GM21529 (cell line): ENCODE measurements at regions not wholly inside any gene's neighbourhood (a gene's known extent, or its start where the extent isn't known, plus 50 kb on each side); places are given as distances from the start of the nearest gene placed in this dataset.
"Not testable (repeated sequence)": the region's sequence is repeated elsewhere in the genome, so short reads cannot be mapped to it uniquely, and the experiment has no call there.

Experiments
- ATAC-seq: cut with Tn5 transposase; IDR thresholded peaks from one replicate; pipeline ENCODE4 v1.9.1; 2021; ENCODE audit not compliant: unreplicated experiment

- ATAC-seq = no peak
These were observed 193.8 kb upstream of the AJAP1 start for GRCh38 chr1:4460651-4461050.

DNA sequence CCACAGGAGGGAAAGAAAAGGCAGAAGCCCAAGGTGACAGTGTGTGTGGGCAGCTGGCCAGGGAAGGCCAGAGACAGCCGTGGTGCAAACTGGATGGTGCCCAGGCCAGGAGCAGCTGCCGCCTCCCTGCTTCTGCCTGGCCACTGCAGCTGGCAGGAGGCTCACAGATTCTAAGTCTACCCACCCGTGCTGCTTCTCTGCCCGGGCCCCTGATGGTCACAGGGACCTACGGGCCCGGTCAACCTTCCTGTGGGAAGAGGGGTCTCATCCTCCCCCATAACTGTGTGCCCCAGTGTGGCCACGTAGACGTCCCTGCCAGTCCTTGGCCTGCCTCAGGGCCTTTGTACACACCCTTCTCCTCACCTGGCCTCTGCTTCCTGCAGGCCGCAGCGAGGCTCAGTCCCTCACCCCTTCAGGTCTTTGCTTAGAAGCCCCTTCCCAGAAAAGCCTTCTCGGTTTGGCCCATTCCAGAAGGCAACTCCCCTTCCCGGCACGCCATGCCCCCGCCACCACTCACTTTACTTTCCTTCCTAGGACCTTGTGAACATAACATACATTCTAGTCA is 192.6 kb upstream of the AJAP1 start:
- ATAC-seq = no peak

- ATAC-seq = no peak
These were observed 191.5 kb upstream of the AJAP1 start for GRCh38 chr1:4462831-4463484.

- no peak for ATAC-seq
These were observed 190.8 kb upstream of the AJAP1 start for GRCh38 chr1:4463631-4464030.

- no peak for ATAC-seq
These were observed 189.9 kb upstream of the AJAP1 start for GRCh38 chr1:4464478-4464877.

- ATAC-seq = no peak
These were observed 187.2 kb upstream of the AJAP1 start for GRCh38 chr1:4467241-4467640.

DNA sequence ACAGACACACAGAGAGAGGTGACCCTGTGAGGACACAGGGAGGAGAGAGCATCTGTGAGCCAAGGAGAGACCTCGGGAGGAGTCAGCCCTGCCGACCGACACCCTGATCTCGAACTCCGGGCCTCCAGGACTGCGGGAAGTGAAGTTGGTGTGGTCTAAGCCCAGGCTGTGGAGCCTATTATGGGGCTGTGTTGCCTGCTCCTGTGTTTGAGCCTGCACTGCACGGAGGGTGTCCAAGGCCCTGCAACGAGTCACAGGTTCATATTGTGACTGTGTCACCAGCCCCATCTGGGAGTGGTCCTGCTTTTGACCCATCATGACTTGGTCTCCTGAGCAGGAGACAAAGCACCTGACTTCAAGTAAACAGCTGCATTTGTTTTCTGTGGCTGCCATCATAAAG is 186.0 kb upstream of the AJAP1 start:
- no peak for ATAC-seq

- ATAC-seq = no peak
These were observed 185.4 kb upstream of the AJAP1 start for GRCh38 chr1:4468804-4469514.

- ATAC-seq = no peak
These were observed 178.0 kb upstream of the AJAP1 start for GRCh38 chr1:4476394-4476793.

DNA sequence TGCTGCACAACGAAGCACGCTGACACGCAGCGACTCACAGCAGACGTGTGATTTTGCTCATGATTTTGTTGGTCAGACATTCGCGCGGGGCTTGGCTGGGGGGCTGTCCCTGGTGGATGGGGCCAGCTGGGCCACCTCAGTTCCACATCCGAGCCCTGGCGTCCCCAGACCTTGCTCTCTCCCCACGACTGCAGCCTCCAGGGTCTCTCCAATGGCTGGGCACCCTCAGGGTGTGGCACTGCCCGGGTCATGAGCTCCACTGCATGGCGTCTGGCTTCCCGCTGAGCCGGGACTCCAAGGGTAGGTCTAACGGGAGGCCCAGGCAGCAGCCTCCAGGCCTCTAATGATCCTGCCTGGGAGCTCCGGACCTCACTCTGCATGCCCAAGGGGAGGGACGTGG is 173.0 kb upstream of the AJAP1 start:
- no peak for ATAC-seq

- no peak for ATAC-seq
These were observed 171.9 kb upstream of the AJAP1 start for GRCh38 chr1:4482526-4482925.

DNA sequence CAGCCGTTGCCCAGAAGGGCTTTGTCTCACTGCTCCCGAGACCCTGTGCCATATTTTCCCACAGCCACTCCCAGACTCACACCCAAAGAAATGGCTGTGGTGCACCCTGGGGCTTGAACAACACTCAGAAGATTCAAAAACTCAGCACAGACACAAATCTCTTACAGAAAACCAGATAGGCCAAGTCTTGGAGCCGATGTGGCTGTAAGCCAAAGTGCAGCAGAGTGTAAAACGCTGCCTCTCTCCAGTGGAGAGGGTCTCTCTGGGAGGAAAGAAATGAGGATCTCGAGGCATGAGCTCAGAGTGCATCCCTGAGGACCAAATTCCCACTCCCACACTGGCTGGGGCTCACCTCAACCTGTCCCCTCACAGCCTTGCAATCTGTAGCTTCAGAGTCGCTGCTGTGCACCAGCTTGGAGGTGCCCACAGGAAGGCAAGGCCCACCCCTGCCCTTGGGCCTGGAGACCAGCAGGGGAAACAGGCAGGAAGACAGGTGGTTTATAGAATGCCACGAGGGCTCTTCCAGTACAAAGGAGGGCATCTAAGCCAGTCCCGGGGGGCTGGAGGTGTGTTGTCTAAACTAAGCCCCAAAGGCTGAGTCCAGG is 171.3 kb upstream of the AJAP1 start:
- ATAC-seq = no peak

- no peak for ATAC-seq
These were observed 169.0 kb upstream of the AJAP1 start for GRCh38 chr1:4485398-4485797.

- no peak for ATAC-seq
These were observed 168.5 kb upstream of the AJAP1 start for GRCh38 chr1:4485878-4486277.

DNA sequence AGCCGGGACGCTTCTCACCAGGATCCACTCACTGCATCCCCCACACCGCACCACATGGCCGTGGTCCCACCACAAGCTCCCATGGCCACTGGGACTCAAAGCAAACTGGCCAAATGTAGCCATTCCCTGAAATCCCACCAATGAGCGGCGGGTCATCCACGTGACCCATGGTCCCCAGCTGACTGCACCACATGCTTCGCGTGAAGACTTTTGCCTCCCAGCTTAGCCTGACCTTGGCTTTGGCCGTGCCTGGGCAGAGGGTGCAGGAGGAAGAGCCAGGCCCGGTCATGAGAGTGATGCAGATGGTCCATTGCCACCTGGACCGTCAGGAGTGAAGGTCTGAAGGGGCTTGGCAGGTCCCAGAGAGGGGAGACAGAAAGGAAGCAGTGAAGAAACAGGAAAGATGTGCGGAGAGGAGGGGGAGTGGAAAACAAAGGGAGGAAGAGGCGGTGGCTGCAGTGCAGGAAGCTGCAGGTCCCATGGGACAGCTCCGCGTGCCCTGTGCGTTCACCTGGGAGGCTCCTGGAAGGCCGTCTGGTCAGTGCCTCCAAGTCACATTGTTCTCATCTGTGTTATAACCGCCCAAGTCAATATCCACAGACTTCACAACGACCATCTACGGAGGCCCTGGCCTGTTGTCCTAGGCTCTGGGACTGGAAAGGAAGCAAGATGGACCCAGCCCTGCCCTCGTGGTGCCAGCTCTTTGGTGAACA is 167.8 kb upstream of the AJAP1 start:
- ATAC-seq = no peak

- no peak for ATAC-seq
These were observed 166.4 kb upstream of the AJAP1 start for GRCh38 chr1:4488018-4488417.

DNA sequence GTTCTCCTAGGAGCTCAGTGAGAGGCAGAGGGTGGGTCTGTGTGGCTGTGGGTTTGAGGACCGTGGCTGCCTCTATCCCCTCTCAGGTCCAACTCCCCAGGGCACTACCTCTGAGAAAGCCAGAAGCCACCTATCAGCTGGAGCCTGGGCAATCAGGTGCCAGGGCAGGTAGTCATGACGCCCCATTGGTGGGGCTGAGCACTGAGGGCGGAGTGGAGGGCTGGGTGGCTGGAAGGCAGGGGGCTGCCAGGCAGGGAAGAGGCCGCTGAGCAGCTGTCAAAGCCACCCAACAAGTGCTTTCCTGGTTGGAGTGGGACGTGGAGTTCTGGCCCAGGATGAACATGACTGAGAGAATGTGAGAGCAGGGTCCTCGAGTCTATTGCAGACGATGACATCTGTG is 164.9 kb upstream of the AJAP1 start:
- ATAC-seq = no peak

DNA sequence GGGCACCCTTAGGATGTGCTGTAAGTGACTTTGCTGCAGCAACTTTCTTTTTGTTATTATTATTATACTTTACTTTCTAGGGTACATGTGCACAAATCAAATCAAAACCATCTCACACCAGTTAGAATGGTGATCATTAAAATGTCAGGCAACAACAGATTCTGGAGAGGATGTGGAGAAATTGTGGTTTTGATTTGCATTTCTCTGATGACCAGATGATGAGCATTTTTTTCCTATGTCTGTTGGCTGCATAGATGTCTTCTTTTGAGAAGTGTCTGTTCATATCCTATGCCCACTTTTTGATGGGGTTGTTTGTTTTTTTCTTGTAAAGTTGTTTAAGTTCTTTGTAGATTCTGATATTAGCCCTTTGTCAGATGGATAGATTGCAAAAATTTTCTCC is 164.4 kb upstream of the AJAP1 start:
- not testable (repeated sequence) for ATAC-seq

DNA sequence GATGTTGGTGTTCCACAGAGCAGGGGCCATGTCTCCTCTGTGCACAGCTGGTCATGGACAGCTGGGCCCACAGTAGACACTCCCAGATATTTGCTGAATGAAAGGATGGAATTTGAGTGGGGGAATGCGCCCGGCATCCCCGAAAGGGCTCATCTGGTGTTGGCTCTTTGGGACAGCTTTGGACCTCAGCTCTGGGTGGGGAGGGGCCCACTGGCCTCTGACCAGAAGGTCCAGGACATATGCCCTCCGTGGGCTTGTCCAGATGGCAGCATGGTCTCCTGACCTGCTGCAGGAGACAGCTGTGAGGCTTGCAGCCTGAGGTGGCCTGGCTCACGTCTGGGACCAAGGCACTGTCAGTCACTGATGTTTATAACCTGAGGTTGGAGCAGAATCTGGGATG is 160.4 kb upstream of the AJAP1 start:
- no peak for ATAC-seq

DNA sequence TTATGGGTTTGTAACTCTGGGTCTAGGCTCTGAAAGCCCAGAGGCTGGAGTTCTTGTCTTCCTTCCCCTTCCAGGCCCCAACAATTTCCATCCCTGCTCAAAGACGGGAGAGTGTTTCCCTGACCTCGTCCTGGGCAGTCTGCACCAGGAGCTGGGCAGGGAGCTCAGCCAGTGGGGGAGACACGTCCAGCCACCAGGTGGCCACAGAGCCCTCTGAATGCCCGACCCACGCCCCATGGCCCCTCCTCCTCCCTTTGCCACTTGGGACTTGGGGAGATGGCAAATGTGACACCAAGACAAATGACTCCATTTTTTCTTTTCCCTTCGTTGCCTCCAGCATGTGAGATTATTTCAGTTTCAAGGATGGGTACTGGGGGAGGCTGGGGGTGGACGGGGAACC is 159.9 kb upstream of the AJAP1 start:
- no peak for ATAC-seq

- ATAC-seq = no peak
These were observed 158.6 kb upstream of the AJAP1 start for GRCh38 chr1:4495809-4496208.

DNA sequence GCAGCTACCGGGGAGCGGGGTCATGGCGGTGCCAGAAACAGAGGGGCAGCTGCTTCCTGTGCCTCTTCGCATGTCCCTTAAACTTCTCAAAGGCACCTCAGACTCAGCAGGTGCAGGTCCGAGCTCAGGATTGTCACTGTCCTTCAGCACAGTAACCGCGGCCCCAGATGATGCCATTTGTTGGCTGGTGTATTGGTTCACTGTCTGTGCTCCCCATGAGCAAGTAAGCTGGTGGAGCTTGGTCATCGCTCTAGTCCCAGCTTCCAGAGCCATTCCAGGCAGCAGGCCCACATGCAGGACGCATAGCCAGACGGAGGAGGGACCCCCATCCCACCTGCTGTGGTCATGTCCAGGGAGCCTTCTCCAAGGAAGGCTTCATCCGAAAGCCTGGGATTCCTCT is 154.0 kb upstream of the AJAP1 start:
- ATAC-seq = no peak
